GM23338 (cell line): ENCODE measurements at regions not wholly inside any gene's neighbourhood (a gene's known extent, or its start where the extent isn't known, plus 50 kb on each side); places are given as distances from the start of the nearest gene placed in this dataset.

Source experiments
- ATAC-seq: fragments of 200-7000 bp; cut with Tn5 transposase; 3 replicates; pipeline ENCODE4 v1.9.1; 2020
- DNase-seq: peaks from one replicate; pipeline ENCODE4 v3.0.0-alpha.2; 2015; ENCODE audit warnings: low spot score
- H2AFZ ChIP-seq: fragments of 200-600 bp; sonication (generic); 2 replicates; pipeline ENCODE4 v1.8.0; 2016; ENCODE audit warnings: antibody characterized with exemption, mild to moderate bottlenecking, moderate library complexity
- H3F3A ChIP-seq: fragments of 200-600 bp; sonication (generic); replicated peaks from 2 replicates; pipeline ENCODE4 v1.8.0; 2017; ENCODE audit warnings: antibody characterized with exemption, mixed run types, low read depth
- H3K27ac ChIP-seq: fragments of 200-600 bp; sonication (generic); 2 replicates; pipeline ENCODE4 v1.6.1; 2016; ENCODE audit warnings: low read depth
- H3K27me3 ChIP-seq: fragments of 200-600 bp; sonication (generic); 2 replicates; pipeline ENCODE4 v1.8.0; 2016; ENCODE audit warnings: mild to moderate bottlenecking, mixed run types, moderate library complexity; ENCODE audit not compliant: insufficient read depth
- H3K36me3 ChIP-seq: fragments of 200-600 bp; sonication (generic); 2 replicates; pipeline ENCODE4 v1.8.0; 2016; ENCODE audit warnings: mild to moderate bottlenecking; ENCODE audit not compliant: insufficient read depth
- H3K4me1 ChIP-seq: fragments of 200-600 bp; sonication (generic); 2 replicates; pipeline ENCODE4 v1.8.0; 2016; ENCODE audit warnings: mild to moderate bottlenecking, moderate library complexity; ENCODE audit not compliant: insufficient read depth
- H3K4me2 ChIP-seq: fragments of 200-600 bp; sonication (generic); 2 replicates; pipeline ENCODE4 v1.7.1; 2017; ENCODE audit warnings: mixed run types
- H3K4me3 ChIP-seq: fragments of 200-600 bp; sonication (generic); 2 replicates; pipeline ENCODE4 v1.6.1; 2016; ENCODE audit warnings: mixed run types
- H3K79me2 ChIP-seq: fragments of 200-600 bp; sonication (generic); replicated peaks from 2 replicates; pipeline ENCODE4 v1.8.0; 2017; ENCODE audit warnings: mild to moderate bottlenecking; ENCODE audit not compliant: insufficient read depth
- H3K9me2 ChIP-seq: fragments of 200-600 bp; sonication (generic); 2 replicates; pipeline ENCODE4 v1.8.0; 2017; ENCODE audit not compliant: insufficient read depth
- H4K20me1 ChIP-seq: fragments of 200-600 bp; sonication (generic); replicated peaks from 2 replicates; pipeline ENCODE4 v1.8.0; 2017; ENCODE audit warnings: mild to moderate bottlenecking; ENCODE audit not compliant: insufficient read depth
- H3K27ac Mint-ChIP-seq: 2 replicates; pipeline ENCODE4 v1.8.0; 2020; ENCODE audit warnings: inconsistent platforms, mild to moderate bottlenecking, moderate library complexity, mixed read lengths
- H3K27me3 Mint-ChIP-seq: 3 replicates; pipeline ENCODE4 v1.8.0; 2022; ENCODE audit warnings: low read depth, mild to moderate bottlenecking, moderate library complexity, mixed read lengths, inconsistent platforms; ENCODE audit not compliant: insufficient read depth, poor library complexity
- H3K36me3 Mint-ChIP-seq: 3 replicates; pipeline ENCODE4 v1.8.0; 2021; ENCODE audit warnings: low read depth, mild to moderate bottlenecking, inconsistent platforms, moderate library complexity, mixed read lengths
- H3K4me1 Mint-ChIP-seq: 3 replicates; pipeline ENCODE4 v1.8.0; 2020; ENCODE audit warnings: mild to moderate bottlenecking, inconsistent platforms, mixed read lengths
- H3K4me3 Mint-ChIP-seq: 3 replicates; pipeline ENCODE4 v1.8.0; 2021; ENCODE audit warnings: moderate library complexity, mild to moderate bottlenecking, inconsistent platforms, mixed read lengths
- H3K9me3 Mint-ChIP-seq: 3 replicates; pipeline ENCODE4 v1.8.0; 2020; ENCODE audit warnings: moderate library complexity, mild to moderate bottlenecking, inconsistent platforms, mixed read lengths
- CREB1 ChIP-seq: fragments of 250-450 bp; sonication (Bioruptor Pico); IDR thresholded peaks from 2 replicates; pipeline ENCODE4 v1.5.0; 2020; ENCODE audit warnings: low read depth, mild to moderate bottlenecking, moderate library complexity
- EZH2 ChIP-seq: fragments of 200-600 bp; sonication (generic); IDR thresholded peaks from one replicate; pipeline ENCODE4 v1.8.0; 2017; ENCODE audit warnings: antibody characterized with exemption, mild to moderate bottlenecking, low read depth; ENCODE audit not compliant: unreplicated experiment
- EZH2phosphoT487 ChIP-seq: fragments of 200-600 bp; sonication (generic); IDR thresholded peaks from one replicate; pipeline ENCODE4 v1.8.1; 2018; ENCODE audit warnings: antibody characterized with exemption; ENCODE audit not compliant: unreplicated experiment
- JUNB ChIP-seq: IDR thresholded peaks from one replicate; pipeline ENCODE4 v1.6.1; 2016; ENCODE audit warnings: antibody characterized with exemption; ENCODE audit not compliant: unreplicated experiment
- NANOG ChIP-seq: IDR thresholded peaks from 2 replicates; pipeline ENCODE4 v1.6.1; 2016; ENCODE audit warnings: antibody characterized with exemption, borderline replicate concordance
- POLR2AphosphoS5 ChIP-seq: IDR thresholded peaks from 2 replicates; pipeline ENCODE4 v1.6.1; 2016; ENCODE audit warnings: antibody characterized with exemption, low read depth
- STAT1 ChIP-seq: IDR thresholded peaks from one replicate; pipeline ENCODE4 v1.6.1; 2016; ENCODE audit warnings: antibody characterized with exemption; ENCODE audit not compliant: unreplicated experiment
- ZNF114 ChIP-seq: fragments of 250-450 bp; sonication (Bioruptor Pico); IDR thresholded peaks from 2 replicates; pipeline ENCODE4 v1.5.0; 2020; ENCODE audit warnings: mild to moderate bottlenecking, moderate library complexity
- ZNF331 ChIP-seq: fragments of 250-450 bp; sonication (Bioruptor Pico); IDR thresholded peaks from 2 replicates; pipeline ENCODE4 v1.5.0; 2020; ENCODE audit warnings: low read depth, mild to moderate bottlenecking, moderate library complexity
- TF ChIP-seq, protein P1 (sequence below), 2 experiments: fragments of 200-600 bp in 1 of 2; sonication (generic) in 1 of 2; conservative IDR thresholded peaks; 2 replicates each; pipeline versions ENCODE4 v1.5.1 to v1.6.1; 2016 to 2017; ENCODE audit warnings: antibody characterized with exemption in 2 of 2, low read depth in 2 of 2, mild to moderate bottlenecking in 2 of 2, moderate library complexity in 1 of 2
- TF ChIP-seq, protein P2 (sequence below): fragments of 250-450 bp; sonication (Bioruptor Pico); IDR thresholded peaks from 2 replicates; pipeline ENCODE4 v1.5.0; 2020; ENCODE audit warnings: mild to moderate bottlenecking, moderate library complexity
- TF ChIP-seq, protein P3 (sequence below): IDR thresholded peaks from one replicate; pipeline ENCODE4 v1.6.1; 2018; ENCODE audit warnings: antibody characterized with exemption; ENCODE audit not compliant: unreplicated experiment
- TF ChIP-seq, protein P4 (sequence below): IDR thresholded peaks from 2 replicates; pipeline ENCODE4 v1.6.1; 2016; ENCODE audit warnings: antibody characterized with exemption

DNA sequence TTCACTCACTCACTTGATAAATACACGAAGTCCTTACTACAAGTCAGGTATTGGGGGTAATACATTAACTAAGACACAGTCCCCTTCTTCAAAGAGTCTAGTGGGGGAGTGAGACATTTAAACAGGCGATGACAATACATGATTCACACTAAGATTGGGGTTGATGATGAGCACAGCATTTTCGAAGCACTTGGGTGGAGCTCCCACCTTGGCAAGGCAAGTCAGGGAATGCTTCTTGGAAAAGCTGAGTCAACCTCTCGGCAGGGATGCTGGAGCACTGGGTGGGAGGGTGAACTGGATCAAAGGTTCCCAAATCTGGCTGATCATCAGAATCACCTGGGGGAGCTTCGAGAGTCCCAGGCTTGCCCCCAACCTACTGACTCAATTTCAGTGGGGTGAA is 57.9 kb upstream of the ENAH start:
- DNase-seq = no peak
- TF ChIP-seq, protein P1, sequence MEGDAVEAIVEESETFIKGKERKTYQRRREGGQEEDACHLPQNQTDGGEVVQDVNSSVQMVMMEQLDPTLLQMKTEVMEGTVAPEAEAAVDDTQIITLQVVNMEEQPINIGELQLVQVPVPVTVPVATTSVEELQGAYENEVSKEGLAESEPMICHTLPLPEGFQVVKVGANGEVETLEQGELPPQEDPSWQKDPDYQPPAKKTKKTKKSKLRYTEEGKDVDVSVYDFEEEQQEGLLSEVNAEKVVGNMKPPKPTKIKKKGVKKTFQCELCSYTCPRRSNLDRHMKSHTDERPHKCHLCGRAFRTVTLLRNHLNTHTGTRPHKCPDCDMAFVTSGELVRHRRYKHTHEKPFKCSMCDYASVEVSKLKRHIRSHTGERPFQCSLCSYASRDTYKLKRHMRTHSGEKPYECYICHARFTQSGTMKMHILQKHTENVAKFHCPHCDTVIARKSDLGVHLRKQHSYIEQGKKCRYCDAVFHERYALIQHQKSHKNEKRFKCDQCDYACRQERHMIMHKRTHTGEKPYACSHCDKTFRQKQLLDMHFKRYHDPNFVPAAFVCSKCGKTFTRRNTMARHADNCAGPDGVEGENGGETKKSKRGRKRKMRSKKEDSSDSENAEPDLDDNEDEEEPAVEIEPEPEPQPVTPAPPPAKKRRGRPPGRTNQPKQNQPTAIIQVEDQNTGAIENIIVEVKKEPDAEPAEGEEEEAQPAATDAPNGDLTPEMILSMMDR (conservative IDR thresholded peaks at IDR 0.05; ENCODE audit: low read depth in 2 of 2) = no peak
- TF ChIP-seq ZNF114 (CRISPR knock-in tag) = no peak
- no peak for TF ChIP-seq ZNF331 (CRISPR knock-in tag)
- no peak for TF ChIP-seq CREB1
- TF ChIP-seq STAT1 = no peak
- no peak for TF ChIP-seq POLR2AphosphoS5
- TF ChIP-seq, protein P2, sequence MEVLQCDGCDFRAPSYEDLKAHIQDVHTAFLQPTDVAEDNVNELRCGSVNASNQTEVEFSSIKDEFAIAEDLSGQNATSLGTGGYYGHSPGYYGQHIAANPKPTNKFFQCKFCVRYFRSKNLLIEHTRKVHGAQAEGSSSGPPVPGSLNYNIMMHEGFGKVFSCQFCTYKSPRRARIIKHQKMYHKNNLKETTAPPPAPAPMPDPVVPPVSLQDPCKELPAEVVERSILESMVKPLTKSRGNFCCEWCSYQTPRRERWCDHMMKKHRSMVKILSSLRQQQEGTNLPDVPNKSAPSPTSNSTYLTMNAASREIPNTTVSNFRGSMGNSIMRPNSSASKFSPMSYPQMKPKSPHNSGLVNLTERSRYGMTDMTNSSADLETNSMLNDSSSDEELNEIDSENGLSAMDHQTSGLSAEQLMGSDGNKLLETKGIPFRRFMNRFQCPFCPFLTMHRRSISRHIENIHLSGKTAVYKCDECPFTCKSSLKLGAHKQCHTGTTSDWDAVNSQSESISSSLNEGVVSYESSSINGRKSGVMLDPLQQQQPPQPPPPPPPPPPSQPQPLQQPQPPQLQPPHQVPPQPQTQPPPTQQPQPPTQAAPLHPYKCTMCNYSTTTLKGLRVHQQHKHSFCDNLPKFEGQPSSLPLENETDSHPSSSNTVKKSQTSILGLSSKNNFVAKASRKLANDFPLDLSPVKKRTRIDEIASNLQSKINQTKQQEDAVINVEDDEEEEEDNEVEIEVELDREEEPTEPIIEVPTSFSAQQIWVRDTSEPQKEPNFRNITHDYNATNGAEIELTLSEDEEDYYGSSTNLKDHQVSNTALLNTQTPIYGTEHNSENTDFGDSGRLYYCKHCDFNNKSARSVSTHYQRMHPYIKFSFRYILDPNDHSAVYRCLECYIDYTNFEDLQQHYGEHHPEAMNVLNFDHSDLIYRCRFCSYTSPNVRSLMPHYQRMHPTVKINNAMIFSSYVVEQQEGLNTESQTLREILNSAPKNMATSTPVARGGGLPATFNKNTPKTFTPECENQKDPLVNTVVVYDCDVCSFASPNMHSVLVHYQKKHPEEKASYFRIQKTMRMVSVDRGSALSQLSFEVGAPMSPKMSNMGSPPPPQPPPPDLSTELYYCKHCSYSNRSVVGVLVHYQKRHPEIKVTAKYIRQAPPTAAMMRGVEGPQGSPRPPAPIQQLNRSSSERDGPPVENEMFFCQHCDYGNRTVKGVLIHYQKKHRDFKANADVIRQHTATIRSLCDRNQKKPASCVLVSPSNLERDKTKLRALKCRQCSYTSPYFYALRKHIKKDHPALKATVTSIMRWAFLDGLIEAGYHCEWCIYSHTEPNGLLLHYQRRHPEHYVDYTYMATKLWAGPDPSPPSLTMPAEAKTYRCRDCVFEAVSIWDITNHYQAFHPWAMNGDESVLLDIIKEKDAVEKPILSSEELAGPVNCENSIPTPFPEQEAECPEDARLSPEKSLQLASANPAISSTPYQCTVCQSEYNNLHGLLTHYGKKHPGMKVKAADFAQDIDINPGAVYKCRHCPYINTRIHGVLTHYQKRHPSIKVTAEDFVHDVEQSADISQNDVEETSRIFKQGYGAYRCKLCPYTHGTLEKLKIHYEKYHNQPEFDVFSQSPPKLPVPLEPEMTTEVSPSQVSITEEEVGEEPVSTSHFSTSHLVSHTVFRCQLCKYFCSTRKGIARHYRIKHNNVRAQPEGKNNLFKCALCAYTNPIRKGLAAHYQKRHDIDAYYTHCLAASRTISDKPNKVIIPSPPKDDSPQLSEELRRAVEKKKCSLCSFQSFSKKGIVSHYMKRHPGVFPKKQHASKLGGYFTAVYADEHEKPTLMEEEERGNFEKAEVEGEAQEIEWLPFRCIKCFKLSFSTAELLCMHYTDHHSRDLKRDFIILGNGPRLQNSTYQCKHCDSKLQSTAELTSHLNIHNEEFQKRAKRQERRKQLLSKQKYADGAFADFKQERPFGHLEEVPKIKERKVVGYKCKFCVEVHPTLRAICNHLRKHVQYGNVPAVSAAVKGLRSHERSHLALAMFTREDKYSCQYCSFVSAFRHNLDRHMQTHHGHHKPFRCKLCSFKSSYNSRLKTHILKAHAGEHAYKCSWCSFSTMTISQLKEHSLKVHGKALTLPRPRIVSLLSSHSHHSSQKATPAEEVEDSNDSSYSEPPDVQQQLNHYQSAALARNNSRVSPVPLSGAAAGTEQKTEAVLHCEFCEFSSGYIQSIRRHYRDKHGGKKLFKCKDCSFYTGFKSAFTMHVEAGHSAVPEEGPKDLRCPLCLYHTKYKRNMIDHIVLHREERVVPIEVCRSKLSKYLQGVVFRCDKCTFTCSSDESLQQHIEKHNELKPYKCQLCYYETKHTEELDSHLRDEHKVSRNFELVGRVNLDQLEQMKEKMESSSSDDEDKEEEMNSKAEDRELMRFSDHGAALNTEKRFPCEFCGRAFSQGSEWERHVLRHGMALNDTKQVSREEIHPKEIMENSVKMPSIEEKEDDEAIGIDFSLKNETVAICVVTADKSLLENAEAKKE (CRISPR knock-in tag) = no peak
- TF ChIP-seq, protein P3, sequence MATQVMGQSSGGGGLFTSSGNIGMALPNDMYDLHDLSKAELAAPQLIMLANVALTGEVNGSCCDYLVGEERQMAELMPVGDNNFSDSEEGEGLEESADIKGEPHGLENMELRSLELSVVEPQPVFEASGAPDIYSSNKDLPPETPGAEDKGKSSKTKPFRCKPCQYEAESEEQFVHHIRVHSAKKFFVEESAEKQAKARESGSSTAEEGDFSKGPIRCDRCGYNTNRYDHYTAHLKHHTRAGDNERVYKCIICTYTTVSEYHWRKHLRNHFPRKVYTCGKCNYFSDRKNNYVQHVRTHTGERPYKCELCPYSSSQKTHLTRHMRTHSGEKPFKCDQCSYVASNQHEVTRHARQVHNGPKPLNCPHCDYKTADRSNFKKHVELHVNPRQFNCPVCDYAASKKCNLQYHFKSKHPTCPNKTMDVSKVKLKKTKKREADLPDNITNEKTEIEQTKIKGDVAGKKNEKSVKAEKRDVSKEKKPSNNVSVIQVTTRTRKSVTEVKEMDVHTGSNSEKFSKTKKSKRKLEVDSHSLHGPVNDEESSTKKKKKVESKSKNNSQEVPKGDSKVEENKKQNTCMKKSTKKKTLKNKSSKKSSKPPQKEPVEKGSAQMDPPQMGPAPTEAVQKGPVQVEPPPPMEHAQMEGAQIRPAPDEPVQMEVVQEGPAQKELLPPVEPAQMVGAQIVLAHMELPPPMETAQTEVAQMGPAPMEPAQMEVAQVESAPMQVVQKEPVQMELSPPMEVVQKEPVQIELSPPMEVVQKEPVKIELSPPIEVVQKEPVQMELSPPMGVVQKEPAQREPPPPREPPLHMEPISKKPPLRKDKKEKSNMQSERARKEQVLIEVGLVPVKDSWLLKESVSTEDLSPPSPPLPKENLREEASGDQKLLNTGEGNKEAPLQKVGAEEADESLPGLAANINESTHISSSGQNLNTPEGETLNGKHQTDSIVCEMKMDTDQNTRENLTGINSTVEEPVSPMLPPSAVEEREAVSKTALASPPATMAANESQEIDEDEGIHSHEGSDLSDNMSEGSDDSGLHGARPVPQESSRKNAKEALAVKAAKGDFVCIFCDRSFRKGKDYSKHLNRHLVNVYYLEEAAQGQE = no peak
- no peak for TF ChIP-seq NANOG
- TF ChIP-seq EZH2 = no peak
- no peak for TF ChIP-seq JUNB
- TF ChIP-seq, protein P4, sequence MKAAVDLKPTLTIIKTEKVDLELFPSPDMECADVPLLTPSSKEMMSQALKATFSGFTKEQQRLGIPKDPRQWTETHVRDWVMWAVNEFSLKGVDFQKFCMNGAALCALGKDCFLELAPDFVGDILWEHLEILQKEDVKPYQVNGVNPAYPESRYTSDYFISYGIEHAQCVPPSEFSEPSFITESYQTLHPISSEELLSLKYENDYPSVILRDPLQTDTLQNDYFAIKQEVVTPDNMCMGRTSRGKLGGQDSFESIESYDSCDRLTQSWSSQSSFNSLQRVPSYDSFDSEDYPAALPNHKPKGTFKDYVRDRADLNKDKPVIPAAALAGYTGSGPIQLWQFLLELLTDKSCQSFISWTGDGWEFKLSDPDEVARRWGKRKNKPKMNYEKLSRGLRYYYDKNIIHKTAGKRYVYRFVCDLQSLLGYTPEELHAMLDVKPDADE = no peak
- no peak for TF ChIP-seq EZH2phosphoT487
- Histone ChIP-seq H3K4me2 (no peak overlapping the region), H3K4me1 (0 out of 2 replicates have a peak, but pooled peaks cover 6% of the 10 kb centered on the region), H3K27ac (no peak overlapping the region), H2AFZ (peak overlapping the region; percentile 93), H3K4me3 (no peak overlapping the region), H3K36me3 (no peaks in the 10 kb centered on the region), H4K20me1 (no peaks in the 10 kb centered on the region), H3K79me2 (no peaks in the 10 kb centered on the region), H3F3A (no peaks in the 10 kb centered on the region), H3K27me3 (no peaks in the 10 kb centered on the region), H3K9me2 (no peaks in the 10 kb centered on the region)
- peak overlapping the region; percentile 38; the same call in 1 of the 2 replicates for H3K27ac Mint-ChIP-seq
- H3K4me1 Mint-ChIP-seq = peaks cover 9% of the 10 kb centered on the region
- H3K9me3 Mint-ChIP-seq = no peaks in the 10 kb centered on the region
- peaks cover 2% of the 10 kb centered on the region for H3K27me3 Mint-ChIP-seq
- no peak overlapping the region for H3K4me3 Mint-ChIP-seq
- no peaks in the 10 kb centered on the region for H3K36me3 Mint-ChIP-seq
- peak; percentile 59 for ATAC-seq
